RPMI7951 (cell line): ENCODE measurements at regions not wholly inside any gene's neighbourhood (a gene's known extent, or its start where the extent isn't known, plus 50 kb on each side); places are given as distances from the start of the nearest gene placed in this dataset.
A peak's percentile ranks its signal among the peaks of the same experiment; 100 is the strongest.
"Not testable (repeated sequence)": the region's sequence is repeated elsewhere in the genome, so short reads cannot be mapped to it uniquely, and the experiment has no call there.

ENCODE experiments used
- DNase-seq: peaks from one replicate; pipeline ENCODE4 v3.0.0-alpha.2; 2012; ENCODE audit warnings: low read depth

- not testable (repeated sequence) for DNase-seq
Observed at GRCh38 chr6:86872810-86873209, 64.5 kb upstream of the HTR1E start.

- no peak for DNase-seq
Observed at GRCh38 chr6:86871681-86872080, 65.6 kb upstream of the HTR1E start.

GRCh38 chr6:86869500-86869899 is 67.8 kb upstream of the HTR1E start:
- no peak for DNase-seq

DNA sequence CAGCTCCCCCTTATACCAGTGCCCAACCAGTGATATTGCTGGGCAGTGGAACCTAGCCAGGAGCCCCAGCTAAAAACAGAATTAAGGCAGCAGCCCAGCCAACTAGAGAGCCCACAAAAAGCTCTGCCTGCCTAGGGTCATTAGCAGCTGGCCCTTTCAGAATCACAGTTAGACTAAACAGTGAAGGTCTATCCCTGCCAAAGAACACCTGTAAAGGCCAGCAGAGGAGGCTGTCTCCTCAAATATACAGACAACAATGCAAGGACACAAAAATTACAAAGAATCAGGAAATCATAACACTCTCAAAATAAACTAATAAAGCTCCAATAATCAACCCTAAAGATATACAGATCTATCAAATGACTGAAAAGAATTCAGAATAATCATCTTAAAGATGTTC is 77.8 kb upstream of the HTR1E start:
- DNase-seq = no peak

DNA sequence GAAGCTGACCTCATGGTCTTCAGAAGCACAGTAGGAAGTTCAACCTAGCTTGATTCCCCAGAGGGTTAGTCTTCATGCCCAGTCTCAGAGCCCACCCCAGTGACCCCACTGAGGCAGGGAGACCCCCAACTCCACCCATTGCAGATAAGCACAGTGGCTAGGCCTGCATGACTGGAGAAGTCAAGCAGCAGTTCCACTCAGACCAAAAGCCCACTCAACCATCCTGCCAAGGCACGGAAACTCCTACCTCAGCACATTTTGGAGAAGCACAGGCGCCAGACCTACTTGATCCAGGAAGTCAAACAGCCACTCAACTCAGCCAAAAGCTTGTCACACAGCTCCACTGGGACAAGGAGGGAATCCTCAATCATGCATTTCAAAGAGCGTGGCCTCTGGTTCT is 78.4 kb upstream of the HTR1E start:
- no peak for DNase-seq

DNA sequence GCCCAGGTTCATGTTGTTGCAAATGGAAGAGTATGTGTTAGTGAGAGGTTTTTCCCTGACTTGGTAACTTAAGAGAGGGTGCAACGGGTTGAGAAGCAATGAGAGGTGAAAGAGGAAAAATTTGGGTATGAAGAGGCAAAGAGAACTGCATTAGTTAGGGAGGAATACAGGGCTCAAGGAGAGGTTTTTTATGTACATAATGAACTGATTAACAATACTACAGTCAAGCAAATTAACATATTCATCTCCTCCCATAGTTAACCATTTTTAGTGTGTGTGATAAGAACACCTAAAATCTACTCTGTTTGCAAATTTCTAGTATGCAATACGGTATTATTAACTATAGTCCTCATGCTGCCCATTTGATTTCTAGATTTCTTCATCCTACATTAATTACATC is 79.5 kb upstream of the HTR1E start:
- DNase-seq = no peak

DNA sequence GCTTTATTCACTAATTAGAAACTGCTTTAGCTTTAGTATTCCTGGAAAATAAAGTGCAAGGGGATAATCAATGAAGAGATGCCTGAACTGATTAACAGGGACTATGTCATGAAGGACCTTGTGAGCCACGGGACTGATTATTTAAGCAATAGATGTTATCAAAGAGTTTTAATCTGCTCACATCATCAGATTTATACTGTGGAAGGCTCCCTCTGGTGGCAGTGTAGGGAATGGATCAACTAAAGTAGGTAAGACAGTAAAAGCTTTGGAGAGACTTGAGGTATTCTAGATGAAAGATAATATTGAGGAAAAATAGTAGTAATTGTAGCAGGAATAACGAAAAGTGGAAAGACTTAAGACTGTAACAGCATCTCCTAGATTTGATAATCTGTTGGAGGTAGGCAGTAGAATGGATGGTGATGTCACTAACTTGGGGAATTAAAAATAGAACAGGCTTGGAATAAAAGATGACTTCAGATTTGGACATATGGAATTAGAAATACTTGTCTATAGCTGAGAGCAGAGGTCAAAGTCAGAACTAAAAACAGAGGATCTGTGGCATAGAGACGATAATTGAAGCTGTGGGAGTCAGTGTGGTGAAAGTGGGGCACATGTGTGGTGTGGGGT is 80.3 kb upstream of the HTR1E start:
- peak; percentile 16 for DNase-seq

DNA sequence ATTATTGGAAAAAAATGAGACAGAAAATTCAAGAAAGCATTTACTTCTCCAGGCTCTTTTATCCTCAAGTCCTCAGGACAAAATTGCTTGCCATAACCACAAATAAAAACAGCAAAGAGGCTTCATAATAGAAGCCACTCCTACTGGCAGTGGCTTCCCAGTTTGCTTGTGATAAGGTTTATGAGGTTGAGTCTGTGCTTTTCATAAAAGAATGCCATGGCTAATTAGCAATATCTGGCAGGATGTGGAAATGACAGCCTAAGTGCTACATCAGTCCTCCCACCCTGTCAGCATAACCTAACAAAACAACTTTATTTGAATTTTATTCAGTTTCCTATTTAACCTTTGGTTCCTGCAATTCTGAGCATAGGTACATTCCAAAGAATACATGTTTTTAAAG is 80.9 kb upstream of the HTR1E start:
- DNase-seq = no peak

DNA sequence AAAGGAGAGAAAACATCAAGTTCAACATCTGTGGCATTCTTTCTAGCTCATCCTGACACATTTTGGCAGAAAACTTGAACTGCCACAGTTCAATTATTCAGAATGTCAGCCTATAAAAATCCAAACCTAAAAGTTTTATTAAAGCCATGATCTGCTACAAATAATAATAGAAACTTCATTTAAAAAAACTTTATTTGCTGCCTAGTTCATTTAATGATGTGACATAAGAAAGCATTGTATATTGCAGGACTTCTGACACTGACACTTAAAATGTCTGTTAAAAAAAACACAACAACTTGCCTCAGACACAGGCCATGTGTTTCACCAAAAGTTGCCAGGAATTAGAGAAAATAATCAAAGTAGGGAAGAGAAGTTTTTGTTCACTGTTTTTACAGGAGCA is 88.3 kb upstream of the HTR1E start:
- DNase-seq = no peak

- no peak for DNase-seq
Observed at GRCh38 chr6:86832686-86833085, 104.6 kb upstream of the HTR1E start.

- DNase-seq = no peak
Observed at GRCh38 chr6:86825436-86825835, 111.9 kb upstream of the HTR1E start.

GRCh38 chr6:86822747-86823146 is 114.6 kb upstream of the HTR1E start:
- DNase-seq = no peak

GRCh38 chr6:86820750-86821149 is 116.6 kb upstream of the HTR1E start:
- DNase-seq = no peak

GRCh38 chr6:86793649-86794048 is 143.7 kb upstream of the HTR1E start:
- DNase-seq = no peak

DNA sequence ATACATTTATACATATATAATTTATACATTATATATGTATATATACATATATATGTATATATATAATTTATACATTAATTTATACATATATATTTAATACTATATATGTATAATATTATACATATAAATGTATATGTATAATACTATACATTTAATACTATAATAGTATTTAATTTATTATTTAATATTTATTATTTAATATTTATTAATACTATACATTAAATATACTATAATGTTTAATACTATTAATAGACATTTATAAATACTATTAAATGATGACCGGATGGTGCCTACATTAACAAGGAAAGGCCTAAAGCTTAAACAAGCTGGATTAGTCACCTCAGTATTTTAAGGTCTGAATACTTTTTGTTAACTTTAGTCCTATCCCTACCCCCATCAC is 145.9 kb upstream of the HTR1E start:
- no peak for DNase-seq

- no peak for DNase-seq
Observed at GRCh38 chr6:86789779-86790411, 147.4 kb upstream of the HTR1E start.

DNA sequence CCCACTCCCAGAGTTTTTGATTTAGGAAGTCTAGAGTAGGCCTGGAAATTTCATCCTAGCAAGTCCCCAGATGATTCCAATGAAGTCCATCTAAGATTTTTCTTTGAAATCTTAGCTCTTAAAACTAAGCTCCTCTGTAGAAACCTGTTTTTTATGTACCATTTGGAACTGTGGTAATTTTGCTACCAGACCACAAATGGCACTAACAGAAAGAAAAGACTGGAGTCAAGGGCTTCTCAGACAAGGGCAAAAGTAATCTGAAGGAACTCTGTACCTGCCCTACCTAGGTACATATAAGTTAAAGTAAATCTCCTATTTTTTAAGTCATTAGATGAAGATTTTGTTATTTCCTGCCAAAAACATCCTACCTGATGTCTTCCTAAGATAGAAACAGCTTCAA is 155.0 kb upstream of the HTR1E start:
- no peak for DNase-seq

- no peak for DNase-seq
Observed at GRCh38 chr6:86780923-86781322, 156.4 kb upstream of the HTR1E start.

DNA sequence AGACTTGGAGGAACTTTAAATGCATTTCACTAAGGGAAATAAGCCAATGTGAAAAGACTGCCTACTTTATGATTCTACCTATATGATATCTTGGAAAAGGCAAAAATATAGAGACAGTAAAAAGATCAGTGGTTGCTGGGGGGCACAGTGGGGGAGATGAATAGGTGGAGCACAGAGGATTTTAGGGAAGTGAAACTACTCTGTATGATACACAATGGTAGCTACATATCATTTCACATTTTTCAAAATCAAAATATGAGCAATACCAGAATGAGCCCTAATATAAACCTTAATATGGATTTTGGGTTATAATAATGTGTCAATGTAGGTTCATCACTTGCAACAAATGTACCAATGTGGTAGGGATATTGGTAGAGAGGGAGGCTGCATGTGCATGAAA is 161.4 kb upstream of the HTR1E start:
- no peak for DNase-seq

DNA sequence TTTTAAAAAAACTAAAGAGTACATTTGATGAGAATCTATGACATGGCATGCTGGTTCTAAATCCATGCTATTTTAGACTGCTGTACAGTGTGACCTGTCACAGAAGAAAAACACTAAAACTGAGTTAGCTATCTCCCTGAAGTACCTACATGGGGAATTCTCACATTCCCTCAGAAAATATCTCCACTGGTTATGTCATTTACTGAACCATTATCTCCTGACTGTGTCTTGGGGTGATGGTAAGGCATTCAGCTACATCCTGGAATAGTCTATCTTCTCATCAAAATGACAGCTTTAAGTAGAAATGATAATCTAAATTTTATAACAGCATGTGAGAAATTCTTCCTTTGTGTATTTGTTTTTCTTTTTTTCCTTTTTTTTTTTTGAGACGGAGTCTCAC is 172.1 kb upstream of the HTR1E start:
- no peak for DNase-seq

DNA sequence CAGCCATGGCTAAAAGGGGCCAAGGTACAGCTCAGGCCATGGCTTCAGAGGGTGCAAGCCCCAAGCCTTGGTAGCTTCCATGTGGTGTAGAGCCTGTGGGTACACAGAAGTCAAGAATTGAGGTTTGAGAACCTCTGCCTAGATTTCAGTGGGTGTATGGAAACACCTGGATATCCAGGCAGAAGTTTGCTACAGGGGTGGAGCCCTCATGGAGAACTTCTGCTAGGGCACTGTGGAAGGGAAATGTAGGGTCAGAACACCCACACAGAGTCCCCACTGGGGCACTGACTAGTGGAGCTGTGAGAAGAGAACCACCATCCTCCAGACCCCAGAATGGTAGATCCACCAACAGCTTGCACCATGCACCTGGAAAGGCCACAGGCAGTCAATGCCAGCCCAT is 177.4 kb upstream of the HTR1E start:
- DNase-seq = not testable (repeated sequence)

DNA sequence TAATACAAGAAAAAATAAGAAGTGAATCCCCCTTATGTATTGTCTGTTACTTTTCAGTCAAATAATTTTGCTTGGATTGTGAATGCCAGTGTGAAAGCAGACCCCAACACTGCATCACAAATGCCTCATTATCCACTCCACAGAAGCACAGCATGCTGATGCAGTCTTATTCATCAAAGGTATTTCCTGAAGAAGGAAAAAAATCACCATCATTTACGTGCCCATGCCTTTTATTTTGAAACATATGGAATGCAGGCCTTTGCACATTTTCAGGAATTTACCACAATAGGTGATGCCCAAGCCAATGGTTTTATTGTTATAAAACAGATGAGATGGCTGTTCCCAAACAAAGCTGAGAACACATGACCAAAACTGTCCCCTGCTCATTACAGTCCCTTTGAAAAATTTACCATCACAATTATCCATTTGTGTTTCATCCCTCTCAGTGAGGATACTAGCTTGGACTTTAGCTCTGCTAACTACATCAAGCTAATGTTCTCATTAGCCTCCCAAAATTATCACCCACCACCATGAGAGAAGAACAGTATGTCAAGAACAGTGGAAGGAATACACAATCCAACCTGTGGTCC is 180.6 kb upstream of the HTR1E start:
- DNase-seq = no peak

- DNase-seq = no peak
Observed at GRCh38 chr6:86744048-86744447, 193.3 kb upstream of the HTR1E start.

DNA sequence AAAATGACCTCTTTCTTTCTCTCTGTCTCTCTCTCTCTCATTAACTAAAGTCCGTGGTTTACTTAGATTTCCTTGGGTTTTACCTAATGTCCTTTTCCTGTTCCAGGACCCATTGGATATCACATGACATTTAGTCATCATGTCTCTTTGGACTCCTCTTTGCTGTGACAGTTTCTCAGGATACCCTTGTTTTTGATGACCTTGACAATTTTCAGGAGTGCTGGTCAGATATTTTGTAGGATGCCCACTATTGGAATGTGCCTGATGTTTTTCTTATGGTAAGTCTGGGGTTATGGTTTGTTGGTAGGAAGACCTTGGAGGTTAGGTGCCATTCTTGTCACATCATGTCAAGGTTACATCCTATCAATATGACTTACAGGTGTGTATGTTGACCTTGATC is 199.2 kb upstream of the HTR1E start:
- DNase-seq = no peak
